ENCODE measurements at regions not wholly inside any gene's neighbourhood (a gene's known extent, or its start where the extent isn't known, plus 50 kb on each side); places are given as distances from the start of the nearest gene placed in this dataset.

DNA sequence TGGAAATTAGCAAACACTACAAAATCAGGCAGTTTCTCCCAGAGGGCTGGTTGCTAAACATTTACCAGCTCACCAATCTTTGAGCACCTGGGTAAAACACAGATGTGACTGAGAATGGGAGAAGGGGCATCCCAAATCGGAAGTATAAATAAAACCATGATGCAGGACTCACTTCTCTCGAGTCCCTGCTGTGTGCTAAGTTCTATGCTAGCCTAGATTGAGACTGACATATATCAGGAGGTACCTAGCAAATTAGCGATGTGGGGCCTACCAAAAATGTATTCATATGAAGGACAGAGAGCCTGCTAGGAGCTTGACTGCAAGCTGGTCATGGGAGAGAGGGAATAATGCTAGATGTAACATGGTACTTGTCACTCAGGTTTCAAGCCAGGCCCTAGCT lies 171.9 kb upstream of the PGRMC2 start:
- H3K9me3 ChIP-seq: no peaks in the 10 kb centered on the region
- H3K36me3 ChIP-seq: no peaks in the 10 kb centered on the region
- no peak overlapping the region for H3K27ac ChIP-seq
- 63% methylated on average over 3 of the region's 3 CpGs for WGBS
- H3K27me3 ChIP-seq: no peaks in the 10 kb centered on the region
- H3K4me3 ChIP-seq: no peak overlapping the region
- DNase-seq (ENCODE audit: low spot score in 2 of 2): no peak
- TF ChIP-seq POLR2AphosphoS5 (IDR thresholded peaks at IDR 0.05) (no peak), EP300 (IDR thresholded peaks at IDR 0.05) (no peak)
- TF ChIP-seq, protein P1, sequence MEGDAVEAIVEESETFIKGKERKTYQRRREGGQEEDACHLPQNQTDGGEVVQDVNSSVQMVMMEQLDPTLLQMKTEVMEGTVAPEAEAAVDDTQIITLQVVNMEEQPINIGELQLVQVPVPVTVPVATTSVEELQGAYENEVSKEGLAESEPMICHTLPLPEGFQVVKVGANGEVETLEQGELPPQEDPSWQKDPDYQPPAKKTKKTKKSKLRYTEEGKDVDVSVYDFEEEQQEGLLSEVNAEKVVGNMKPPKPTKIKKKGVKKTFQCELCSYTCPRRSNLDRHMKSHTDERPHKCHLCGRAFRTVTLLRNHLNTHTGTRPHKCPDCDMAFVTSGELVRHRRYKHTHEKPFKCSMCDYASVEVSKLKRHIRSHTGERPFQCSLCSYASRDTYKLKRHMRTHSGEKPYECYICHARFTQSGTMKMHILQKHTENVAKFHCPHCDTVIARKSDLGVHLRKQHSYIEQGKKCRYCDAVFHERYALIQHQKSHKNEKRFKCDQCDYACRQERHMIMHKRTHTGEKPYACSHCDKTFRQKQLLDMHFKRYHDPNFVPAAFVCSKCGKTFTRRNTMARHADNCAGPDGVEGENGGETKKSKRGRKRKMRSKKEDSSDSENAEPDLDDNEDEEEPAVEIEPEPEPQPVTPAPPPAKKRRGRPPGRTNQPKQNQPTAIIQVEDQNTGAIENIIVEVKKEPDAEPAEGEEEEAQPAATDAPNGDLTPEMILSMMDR (IDR thresholded peaks at IDR 0.05): no peak
- H3K4me1 ChIP-seq: peaks cover 9% of the 10 kb centered on the region

DNA sequence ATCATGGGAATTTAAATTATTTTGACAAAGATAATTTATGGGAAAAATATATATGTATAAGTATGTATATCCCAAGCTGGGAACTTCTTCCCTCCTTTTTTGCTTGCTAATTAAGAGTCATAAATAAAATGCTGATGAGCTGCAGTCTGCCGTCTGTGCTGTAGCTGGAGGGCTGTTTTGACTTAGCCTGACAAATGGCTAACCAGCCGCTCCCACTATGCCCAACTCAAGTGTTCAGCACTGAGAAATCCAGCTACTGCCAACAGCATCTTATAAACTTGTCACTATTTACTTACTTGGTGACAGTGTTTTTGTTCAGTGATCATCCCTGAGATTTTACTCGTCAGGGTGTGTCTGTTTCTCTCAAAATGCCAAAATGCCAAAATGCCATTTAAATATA lies 171.2 kb upstream of the PGRMC2 start:
- no peak for DNase-seq (ENCODE audit: low spot score in 2 of 2)
- TF ChIP-seq POLR2AphosphoS5 (IDR thresholded peaks at IDR 0.05): no peak
- TF ChIP-seq, protein P1 (IDR thresholded peaks at IDR 0.05): no peak
- TF ChIP-seq POLR2A (IDR thresholded peaks at IDR 0.05): no peak
- no peak for TF ChIP-seq EP300 (IDR thresholded peaks at IDR 0.05)
- Histone ChIP-seq H3K4me1 (peaks cover 10% of the 10 kb centered on the region), H3K27ac (no peak overlapping the region), H3K9me3 (no peaks in the 10 kb centered on the region), H3K4me3 (no peak overlapping the region), H3K36me3 (no peaks in the 10 kb centered on the region), H3K27me3 (no peaks in the 10 kb centered on the region)
- 48% methylated on average over 3 of the region's 3 CpGs for WGBS

DNA sequence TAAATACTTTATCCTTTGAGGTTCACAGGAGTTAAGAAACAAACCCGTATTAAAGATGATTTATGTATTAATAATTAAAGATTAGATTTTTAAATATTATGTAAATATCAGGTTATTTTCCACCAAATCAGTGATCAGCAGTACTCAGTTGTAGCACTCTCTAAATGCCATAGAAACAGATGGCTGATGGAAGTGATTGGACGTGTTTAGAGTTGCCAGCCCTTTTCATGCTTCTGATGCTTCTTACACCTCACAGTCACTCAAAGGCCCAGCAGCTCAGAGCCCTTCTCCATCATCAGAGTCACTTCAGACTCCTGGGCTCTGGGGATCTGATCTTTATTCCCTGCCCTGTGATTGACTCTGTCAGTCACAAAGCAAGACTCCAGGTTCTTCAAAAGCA lies 170.1 kb upstream of the PGRMC2 start:
- Histone ChIP-seq H3K9me3 (no peaks in the 10 kb centered on the region), H3K27ac (no peak overlapping the region), H3K36me3 (no peaks in the 10 kb centered on the region), H3K4me1 (peaks cover 13% of the 10 kb centered on the region), H3K4me3 (no peak overlapping the region), H3K27me3 (no peaks in the 10 kb centered on the region)
- DNase-seq (ENCODE audit: low spot score in 2 of 2): no peak
- no peak for TF ChIP-seq POLR2AphosphoS5 (IDR thresholded peaks at IDR 0.05)
- WGBS: 90% methylated on average over 2 of the region's 2 CpGs

DNA sequence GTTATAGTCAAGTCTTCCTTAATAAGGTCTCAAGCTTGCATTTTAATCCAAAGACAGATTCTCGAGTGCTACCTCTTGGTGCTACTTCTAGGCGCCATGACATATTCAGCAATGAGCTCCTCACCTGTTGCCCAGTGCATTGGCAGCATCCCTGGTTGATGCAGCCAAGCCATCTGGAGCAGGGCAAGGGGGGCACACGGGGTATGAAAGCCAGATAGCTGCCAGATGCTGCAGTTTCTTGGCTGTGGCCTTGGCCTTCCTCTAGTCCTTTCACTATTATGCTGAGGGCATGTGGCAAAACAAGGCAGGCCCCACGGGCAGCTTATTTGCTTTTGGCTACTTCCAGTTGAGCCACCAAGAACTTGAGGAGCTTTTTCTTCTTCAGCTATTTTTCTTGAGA lies 168.6 kb upstream of the PGRMC2 start:
- H3K4me3 ChIP-seq: no peak overlapping the region
- H3K27me3 ChIP-seq: no peaks in the 10 kb centered on the region
- no peak for DNase-seq (ENCODE audit: low spot score in 2 of 2)
- 83% methylated on average over 4 of the region's 4 CpGs for WGBS
- H3K27ac ChIP-seq: no peak overlapping the region
- no peaks in the 10 kb centered on the region for H3K9me3 ChIP-seq
- TF ChIP-seq EP300 (IDR thresholded peaks at IDR 0.05) (no peak), POLR2A (IDR thresholded peaks at IDR 0.05) (no peak)
- TF ChIP-seq, protein P1 (IDR thresholded peaks at IDR 0.05): no peak
- peaks cover 8% of the 10 kb centered on the region for H3K4me1 ChIP-seq
- H3K36me3 ChIP-seq: no peaks in the 10 kb centered on the region

DNA sequence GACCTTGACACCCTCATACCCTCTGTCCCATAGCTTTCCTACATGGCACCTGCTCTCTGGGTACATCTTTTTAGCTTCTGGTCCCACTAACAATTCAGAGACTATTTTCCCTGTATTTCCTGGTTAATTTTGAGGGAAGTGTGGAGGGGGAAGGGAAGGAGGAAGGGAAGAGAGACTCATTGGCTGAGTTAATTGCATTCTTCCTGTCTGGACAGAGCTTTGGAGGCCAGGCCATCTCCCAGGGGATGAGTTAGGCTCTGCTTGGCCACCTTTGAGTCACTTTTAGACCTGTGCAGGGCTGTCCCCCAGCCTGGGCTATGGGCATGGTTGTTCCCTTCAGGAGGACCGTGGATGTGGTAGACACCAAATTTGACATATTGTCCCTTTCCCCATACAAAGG lies 167.9 kb upstream of the PGRMC2 start:
- no peak overlapping the region for H3K27ac ChIP-seq
- TF ChIP-seq POLR2AphosphoS5 (IDR thresholded peaks at IDR 0.05): no peak
- TF ChIP-seq EP300 (IDR thresholded peaks at IDR 0.05): no peak
- TF ChIP-seq POLR2A (IDR thresholded peaks at IDR 0.05): no peak
- TF ChIP-seq, protein P1 (IDR thresholded peaks at IDR 0.05): no peak
- no peak overlapping the region for H3K4me3 ChIP-seq
- no peaks in the 10 kb centered on the region for H3K9me3 ChIP-seq
- H3K27me3 ChIP-seq: no peaks in the 10 kb centered on the region
- H3K36me3 ChIP-seq: no peaks in the 10 kb centered on the region
- peaks cover 12% of the 10 kb centered on the region for H3K4me1 ChIP-seq
- DNase-seq (ENCODE audit: low spot score in 2 of 2): no peak
- WGBS: 67% methylated on average over 1 of the region's 1 CpG

DNA sequence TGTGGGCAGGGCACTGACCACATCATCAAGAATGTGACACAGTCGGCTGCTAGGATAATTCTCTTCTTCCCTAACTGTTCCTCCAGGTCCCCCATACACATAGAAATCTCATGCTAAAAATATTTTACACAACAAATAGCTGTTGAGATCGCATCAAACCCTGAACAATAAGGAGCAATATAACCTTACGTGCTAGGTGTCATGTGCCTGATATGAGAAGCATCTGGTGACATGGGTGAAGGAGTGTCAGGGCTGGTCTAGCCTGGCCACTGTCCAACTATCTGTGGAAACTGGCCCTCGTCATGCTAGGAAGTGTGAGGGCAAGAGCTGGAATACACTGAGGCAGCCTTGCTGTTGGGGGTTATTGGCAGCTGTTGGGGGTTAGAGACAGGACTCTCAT lies 167.3 kb upstream of the PGRMC2 start:
- TF ChIP-seq, protein P1 (IDR thresholded peaks at IDR 0.05): no peak
- TF ChIP-seq EP300 (IDR thresholded peaks at IDR 0.05) (no peak), POLR2A (IDR thresholded peaks at IDR 0.05) (no peak), POLR2AphosphoS5 (IDR thresholded peaks at IDR 0.05) (no peak)
- Histone ChIP-seq H3K36me3 (no peaks in the 10 kb centered on the region), H3K4me1 (peaks cover 17% of the 10 kb centered on the region), H3K27ac (no peak overlapping the region), H3K27me3 (no peaks in the 10 kb centered on the region), H3K4me3 (no peak overlapping the region), H3K9me3 (no peaks in the 10 kb centered on the region)
- no peak for DNase-seq (ENCODE audit: low spot score in 2 of 2)
- 75% methylated on average over 4 of the region's 4 CpGs for WGBS

Measured in suprapubic skin (tissue), 4 donors.